H9 (cell line): ENCODE measurements at regions not wholly inside any gene's neighbourhood (a gene's known extent, or its start where the extent isn't known, plus 50 kb on each side); places are given as distances from the start of the nearest gene placed in this dataset.
"Not testable (repeated sequence)": the region's sequence is repeated elsewhere in the genome, so short reads cannot be mapped to it uniquely, and the experiment has no call there.

ENCODE experiments used
- DNase-seq: peaks from one replicate; pipeline ENCODE4 v3.0.0-alpha.2; 2017
- H2AFZ ChIP-seq: one replicate; pipeline ENCODE4 v1.6.1; 2013; ENCODE audit warnings: mild to moderate bottlenecking, low read length, control low read depth, moderate library complexity
- H2AK5ac ChIP-seq: 2 replicates; pipeline ENCODE4 v1.6.1; 2013; ENCODE audit warnings: low read length, control low read depth, mixed read lengths; ENCODE audit not compliant: insufficient read length
- H2BK120ac ChIP-seq: one replicate; pipeline ENCODE4 v1.6.1; 2013; ENCODE audit warnings: low read depth, mild to moderate bottlenecking, low read length, control low read depth, inconsistent platforms; ENCODE audit not compliant: poor library complexity, severe bottlenecking
- H2BK12ac ChIP-seq: 2 replicates; pipeline ENCODE4 v1.6.1; 2013; ENCODE audit warnings: low read length, control low read depth, mixed read lengths, low read depth; ENCODE audit not compliant: insufficient read length
- H2BK15ac ChIP-seq: 2 replicates; pipeline ENCODE4 v1.6.1; 2013; ENCODE audit warnings: low read depth, low read length, control low read depth
- H2BK20ac ChIP-seq: one replicate; pipeline ENCODE4 v1.6.1; 2013; ENCODE audit warnings: low read depth, mild to moderate bottlenecking, low read length, control low read depth, inconsistent platforms; ENCODE audit not compliant: poor library complexity, severe bottlenecking
- H2BK5ac ChIP-seq: 2 replicates; pipeline ENCODE4 v1.6.1; 2013; ENCODE audit warnings: low read length, control low read depth, mixed read lengths; ENCODE audit not compliant: insufficient read length
- H3K14ac ChIP-seq: 2 replicates; pipeline ENCODE4 v1.6.1; 2013; ENCODE audit warnings: low read length, control low read depth; ENCODE audit not compliant: insufficient read depth
- H3K18ac ChIP-seq: 2 replicates; pipeline ENCODE4 v1.6.1; 2013; ENCODE audit warnings: low read depth, mild to moderate bottlenecking, mixed read lengths, low read length, control low read depth; ENCODE audit not compliant: insufficient read length
- H3K23ac ChIP-seq: 2 replicates; pipeline ENCODE4 v1.6.1; 2013; ENCODE audit warnings: low read length, control low read depth, mixed read lengths, low read depth; ENCODE audit not compliant: insufficient read length
- H3K23me2 ChIP-seq: 2 replicates; pipeline ENCODE4 v1.6.1; 2013; ENCODE audit warnings: low read depth, mild to moderate bottlenecking, mixed read lengths, low read length, control low read depth; ENCODE audit not compliant: insufficient read length, poor library complexity, severe bottlenecking
- H3K27ac ChIP-seq: 2 replicates; pipeline ENCODE4 v1.5.1; 2013; ENCODE audit warnings: low read length, control low read depth, mixed read lengths, low read depth; ENCODE audit not compliant: insufficient read length
- H3K27me3 ChIP-seq: 2 replicates; pipeline ENCODE4 v1.6.1; 2013; ENCODE audit warnings: low read length, control low read depth, inconsistent platforms; ENCODE audit not compliant: insufficient read depth
- H3K4ac ChIP-seq: 2 replicates; pipeline ENCODE4 v1.6.1; 2013; ENCODE audit warnings: low read depth, mild to moderate bottlenecking, control low read depth, inconsistent platforms, low read length, moderate library complexity
- H3K4me1 ChIP-seq: 2 replicates; pipeline ENCODE4 v1.6.1; 2013; ENCODE audit warnings: low read length, control low read depth, inconsistent platforms; ENCODE audit not compliant: insufficient read depth
- H3K4me2 ChIP-seq: 2 replicates; pipeline ENCODE4 v1.6.1; 2013; ENCODE audit warnings: low read length, control low read depth, mixed read lengths; ENCODE audit not compliant: insufficient read length, insufficient read depth
- H3K56ac ChIP-seq: 2 replicates; pipeline ENCODE4 v1.6.1; 2013; ENCODE audit warnings: low read depth, mild to moderate bottlenecking, mixed read lengths, low read length, control low read depth; ENCODE audit not compliant: insufficient read length
- H3K79me1 ChIP-seq: 2 replicates; pipeline ENCODE4 v1.6.1; 2013; ENCODE audit warnings: low read depth, mild to moderate bottlenecking, moderate library complexity, low read length, control low read depth, inconsistent platforms; ENCODE audit not compliant: insufficient read depth, poor library complexity, severe bottlenecking
- H3K79me2 ChIP-seq: 2 replicates; pipeline ENCODE4 v1.6.1; 2013; ENCODE audit warnings: low read length, control low read depth, inconsistent platforms; ENCODE audit not compliant: insufficient read depth
- H3K9ac ChIP-seq: 2 replicates; pipeline ENCODE4 v1.6.1; 2013; ENCODE audit warnings: low read length, control low read depth, mixed read lengths; ENCODE audit not compliant: insufficient read length; ENCODE audit errors: extremely low read depth
- H3K9me3 ChIP-seq: one replicate; pipeline ENCODE4 v1.6.1; 2013; ENCODE audit warnings: low read depth, low read length, inconsistent platforms; ENCODE audit not compliant: control insufficient read depth
- H3T11ph ChIP-seq: one replicate; pipeline ENCODE4 v1.6.1; 2013; ENCODE audit warnings: mild to moderate bottlenecking, low read length, control low read depth, inconsistent platforms
- H4K20me1 ChIP-seq: one replicate; pipeline ENCODE4 v1.6.1; 2013; ENCODE audit not compliant: control insufficient read depth, insufficient read length, insufficient read depth
- H4K5ac ChIP-seq: 2 replicates; pipeline ENCODE4 v1.6.1; 2013; ENCODE audit warnings: low read depth, mild to moderate bottlenecking, mixed read lengths, low read length, control low read depth; ENCODE audit not compliant: insufficient read length
- H4K8ac ChIP-seq: replicated peaks from 2 replicates; pipeline ENCODE4 v1.6.1; 2013; ENCODE audit warnings: low read length, control low read depth, mixed read lengths, low read depth; ENCODE audit not compliant: insufficient read length
- H4K91ac ChIP-seq: 2 replicates; pipeline ENCODE4 v1.6.1; 2013; ENCODE audit warnings: low read depth, mild to moderate bottlenecking, moderate library complexity, mixed read lengths, low read length, control low read depth; ENCODE audit not compliant: insufficient read length
- H3K27ac Mint-ChIP-seq, 3 experiments: 2 replicates in 2 of 3; 3 replicates in 1 of 3; pipeline ENCODE4 v1.8.0; 2020 to 2021; ENCODE audit warnings: mixed read lengths in 3 of 3, mild to moderate bottlenecking in 1 of 3, moderate library complexity in 1 of 3
- H3K27me3 Mint-ChIP-seq: 2 replicates; pipeline ENCODE4 v1.8.0; 2021; ENCODE audit warnings: low read depth, mild to moderate bottlenecking, moderate library complexity, mixed read lengths
- H3K36me3 Mint-ChIP-seq, 3 experiments: 2 replicates in 2 of 3; 3 replicates in 1 of 3; pipeline ENCODE4 v1.8.0; 2020 to 2021; ENCODE audit warnings: low read depth in 3 of 3, mixed read lengths in 3 of 3; ENCODE audit not compliant: insufficient read depth in 1 of 3
- H3K4me1 Mint-ChIP-seq, 2 experiments: 2 replicates each; pipeline ENCODE4 v1.8.0; 2020; ENCODE audit warnings: mixed read lengths in 2 of 2
- H3K4me3 Mint-ChIP-seq, 2 experiments: 2 replicates in 1 of 2; 3 replicates in 1 of 2; pipeline ENCODE4 v1.8.0; 2020 to 2021; ENCODE audit warnings: mild to moderate bottlenecking in 2 of 2, mixed read lengths in 2 of 2, moderate library complexity in 1 of 2
- H3K9me3 Mint-ChIP-seq, 2 experiments: 2 replicates in 1 of 2; 3 replicates in 1 of 2; pipeline ENCODE4 v1.8.0; 2020; ENCODE audit warnings: mild to moderate bottlenecking in 2 of 2, mixed read lengths in 2 of 2, moderate library complexity in 1 of 2
- WGBS: extraction: QIAGEN DNeasy Blood & Tissue Kit; methylation state at CpG from one replicate; pipeline ENCODE4 v1.1.7; 2013; ENCODE audit warnings: missing lambda C conversion rate, low lambda C conversion rate, mixed read lengths; ENCODE audit not compliant: insufficient read length; ENCODE audit errors: extremely low coverage; 5-methylcytosine and 5-hydroxymethylcytosine counted together
- TF ChIP-seq, protein P1 (sequence below): fragments of 200-600 bp; sonication (generic); conservative IDR thresholded peaks from 3 replicates; pipeline ENCODE4 v1.8.0; 2021; ENCODE audit warnings: antibody characterized with exemption, mild to moderate bottlenecking

DNA sequence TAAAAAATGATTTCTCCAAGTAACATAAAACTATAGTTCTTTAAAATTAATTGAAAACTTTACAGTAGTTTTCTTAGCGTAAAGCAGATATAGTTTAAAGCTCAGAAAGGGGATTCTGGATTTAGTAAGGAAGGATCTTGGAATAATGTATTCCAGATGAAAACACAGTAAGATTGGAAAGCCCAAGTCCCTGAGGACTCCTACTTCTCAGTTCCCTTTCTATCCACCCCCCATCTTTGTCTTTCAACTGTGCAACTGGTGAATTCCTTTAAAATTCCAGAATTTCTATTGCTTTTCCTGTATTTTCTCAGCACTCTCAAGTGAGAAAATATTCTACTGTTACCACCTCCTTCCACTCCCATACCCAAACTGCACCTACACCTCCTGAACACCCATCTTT is 184.5 kb upstream of the FBN2 start:
- Mint-ChIP-seq H3K4me1 (no peaks in the 10 kb centered on the region), H3K27me3 (no peaks in the 10 kb centered on the region), H3K36me3 (no peaks in the 10 kb centered on the region), H3K4me3 (no peak overlapping the region), H3K27ac (peak overlapping the region in 1 of 3 experiments; percentile 21; a peak in 1 of 7 replicates), H3K9me3 (no peaks in the 10 kb centered on the region; a peak in 1 of 5 replicates)
- H3K4ac ChIP-seq, result no peak overlapping the region
- H4K8ac ChIP-seq, result no peak overlapping the region
- H2BK12ac ChIP-seq, result no peak overlapping the region
- H3K23ac ChIP-seq, result no peak overlapping the region
- TF ChIP-seq, protein P1, sequence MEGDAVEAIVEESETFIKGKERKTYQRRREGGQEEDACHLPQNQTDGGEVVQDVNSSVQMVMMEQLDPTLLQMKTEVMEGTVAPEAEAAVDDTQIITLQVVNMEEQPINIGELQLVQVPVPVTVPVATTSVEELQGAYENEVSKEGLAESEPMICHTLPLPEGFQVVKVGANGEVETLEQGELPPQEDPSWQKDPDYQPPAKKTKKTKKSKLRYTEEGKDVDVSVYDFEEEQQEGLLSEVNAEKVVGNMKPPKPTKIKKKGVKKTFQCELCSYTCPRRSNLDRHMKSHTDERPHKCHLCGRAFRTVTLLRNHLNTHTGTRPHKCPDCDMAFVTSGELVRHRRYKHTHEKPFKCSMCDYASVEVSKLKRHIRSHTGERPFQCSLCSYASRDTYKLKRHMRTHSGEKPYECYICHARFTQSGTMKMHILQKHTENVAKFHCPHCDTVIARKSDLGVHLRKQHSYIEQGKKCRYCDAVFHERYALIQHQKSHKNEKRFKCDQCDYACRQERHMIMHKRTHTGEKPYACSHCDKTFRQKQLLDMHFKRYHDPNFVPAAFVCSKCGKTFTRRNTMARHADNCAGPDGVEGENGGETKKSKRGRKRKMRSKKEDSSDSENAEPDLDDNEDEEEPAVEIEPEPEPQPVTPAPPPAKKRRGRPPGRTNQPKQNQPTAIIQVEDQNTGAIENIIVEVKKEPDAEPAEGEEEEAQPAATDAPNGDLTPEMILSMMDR, result no peak
- H3K18ac ChIP-seq, result no peak overlapping the region
- H3K27me3 ChIP-seq, result no peaks in the 10 kb centered on the region
- H4K91ac ChIP-seq, result no peak overlapping the region
- no peak overlapping the region for H3K27ac ChIP-seq
- H3K79me1 ChIP-seq, result no peaks in the 10 kb centered on the region
- H3K23me2 ChIP-seq, result no peaks in the 10 kb centered on the region
- H3K56ac ChIP-seq, result no peak overlapping the region
- no peaks in the 10 kb centered on the region for H4K20me1 ChIP-seq
- no peak overlapping the region for H3K4me2 ChIP-seq
- no peak overlapping the region for H2BK5ac ChIP-seq
- no peak overlapping the region for H4K5ac ChIP-seq
- H2BK20ac ChIP-seq, result no peak overlapping the region
- no peaks in the 10 kb centered on the region for H3K4me1 ChIP-seq
- DNase-seq, result no peak
- H2BK120ac ChIP-seq, result no peak overlapping the region
- WGBS, result no CpG with 5 or more reads among the region's 1 CpG
- H2BK15ac ChIP-seq, result no peak overlapping the region
- H3K9me3 ChIP-seq, result no peaks in the 10 kb centered on the region
- H3K14ac ChIP-seq, result no peak overlapping the region
- no peak overlapping the region for H2AFZ ChIP-seq
- H3T11ph ChIP-seq, result no peak overlapping the region
- H2AK5ac ChIP-seq, result no peak overlapping the region
- H3K79me2 ChIP-seq, result no peaks in the 10 kb centered on the region
- no peak overlapping the region for H3K9ac ChIP-seq

DNA sequence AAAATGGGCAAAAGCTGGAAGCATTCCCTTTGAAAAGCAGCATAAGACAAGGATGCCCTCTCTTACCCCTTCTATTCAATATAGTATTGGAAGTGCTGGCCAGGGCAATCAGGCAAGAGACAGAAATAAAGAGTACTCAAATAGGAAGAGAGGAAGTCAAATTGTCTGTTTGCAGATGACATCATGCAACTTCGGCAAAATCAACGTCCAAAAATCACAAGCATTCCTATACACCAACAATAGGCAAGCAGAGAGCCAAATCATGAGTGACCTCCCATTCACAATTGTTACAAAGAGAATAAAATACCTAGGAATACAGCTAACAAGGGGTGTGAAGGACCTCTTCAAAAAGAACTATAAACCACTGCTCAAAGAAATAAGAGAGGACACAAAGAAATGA is 192.0 kb upstream of the FBN2 start:
- H3K9ac ChIP-seq, H2BK15ac ChIP-seq, H2AFZ ChIP-seq, H3K4me1 ChIP-seq, H3K79me1 ChIP-seq, H2AK5ac ChIP-seq, H3K4me1 Mint-ChIP-seq, H3K27me3 ChIP-seq, H3K9me3 ChIP-seq, H3K27ac Mint-ChIP-seq, DNase-seq, H4K20me1 ChIP-seq, H3K27me3 Mint-ChIP-seq, H3T11ph ChIP-seq, H3K36me3 Mint-ChIP-seq, H3K14ac ChIP-seq, H3K4ac ChIP-seq, H4K8ac ChIP-seq, H3K23me2 ChIP-seq, H4K5ac ChIP-seq, H3K4me2 ChIP-seq, H3K18ac ChIP-seq, H3K79me2 ChIP-seq, H3K9me3 Mint-ChIP-seq, H2BK12ac ChIP-seq, H3K23ac ChIP-seq, H3K56ac ChIP-seq, H2BK120ac ChIP-seq, H2BK5ac ChIP-seq, H2BK20ac ChIP-seq, H4K91ac ChIP-seq, H3K27ac ChIP-seq, H3K4me3 Mint-ChIP-seq: not testable (repeated sequence)
- WGBS, result no CpG with 5 or more reads among the region's 2 CpGs
